Stimulated activated CD4-positive, alpha-beta T cell treated with anti-CD3 and anti-CD28 coated beads, Interleukin-1b, Interleukin-23, amount 100 ng/mL, for 4 hours (primary cell): ENCODE measurements at regions not wholly inside any gene's neighbourhood (a gene's known extent, or its start where the extent isn't known, plus 50 kb on each side); places are given as distances from the start of the nearest gene placed in this dataset.
A peak's percentile ranks its signal among the peaks of the same experiment; 100 is the strongest.

ENCODE experiments used
- DNase-seq, 2 donors: peaks; one replicate each; pipeline ENCODE4 v3.0.0-alpha.2; 2020; ENCODE audit warnings: low read depth in 2 of 2

DNA sequence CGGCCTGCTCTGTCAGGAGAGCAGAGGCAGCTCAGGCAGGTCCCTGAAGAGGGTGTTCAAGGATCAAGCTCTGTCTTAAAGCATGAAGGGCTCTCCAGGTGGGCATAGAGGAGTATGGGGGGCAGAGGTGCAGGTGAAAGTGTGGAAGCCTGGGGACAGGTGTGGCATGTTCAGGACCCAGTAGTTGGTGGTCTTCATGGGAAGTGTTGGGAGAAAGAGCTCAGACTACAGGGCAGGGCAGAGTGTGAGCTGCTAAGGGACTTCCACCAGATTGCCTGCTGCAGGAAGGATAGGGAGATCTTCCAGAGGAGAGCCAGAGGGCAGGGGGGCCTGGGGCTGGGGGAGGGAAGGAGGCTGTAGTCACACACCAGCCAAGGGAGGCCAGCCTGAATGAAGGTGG lies 156.5 kb upstream of the GDF10 start:
- DNase-seq = no peak

DNA sequence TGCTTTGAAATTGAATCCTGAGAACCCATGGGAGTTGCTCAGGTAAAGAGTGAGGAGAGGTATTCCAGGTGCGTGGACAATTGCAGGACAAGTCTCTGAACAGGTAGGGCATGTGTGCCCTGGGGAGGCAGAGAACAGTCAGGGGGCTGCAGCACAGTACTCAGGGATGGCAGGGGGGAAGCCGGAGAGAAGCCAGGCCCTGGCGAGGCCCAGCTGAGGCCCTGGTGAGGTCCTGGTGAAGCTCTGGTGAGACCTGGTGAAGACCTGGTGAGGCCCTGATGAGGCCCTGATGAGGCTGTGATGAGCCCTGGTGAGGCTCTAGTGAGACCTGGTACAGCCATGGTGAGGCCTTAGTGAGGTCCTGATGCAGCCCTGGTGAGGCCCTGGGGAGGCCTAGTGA lies 155.5 kb upstream of the GDF10 start:
- no peak for DNase-seq

DNA sequence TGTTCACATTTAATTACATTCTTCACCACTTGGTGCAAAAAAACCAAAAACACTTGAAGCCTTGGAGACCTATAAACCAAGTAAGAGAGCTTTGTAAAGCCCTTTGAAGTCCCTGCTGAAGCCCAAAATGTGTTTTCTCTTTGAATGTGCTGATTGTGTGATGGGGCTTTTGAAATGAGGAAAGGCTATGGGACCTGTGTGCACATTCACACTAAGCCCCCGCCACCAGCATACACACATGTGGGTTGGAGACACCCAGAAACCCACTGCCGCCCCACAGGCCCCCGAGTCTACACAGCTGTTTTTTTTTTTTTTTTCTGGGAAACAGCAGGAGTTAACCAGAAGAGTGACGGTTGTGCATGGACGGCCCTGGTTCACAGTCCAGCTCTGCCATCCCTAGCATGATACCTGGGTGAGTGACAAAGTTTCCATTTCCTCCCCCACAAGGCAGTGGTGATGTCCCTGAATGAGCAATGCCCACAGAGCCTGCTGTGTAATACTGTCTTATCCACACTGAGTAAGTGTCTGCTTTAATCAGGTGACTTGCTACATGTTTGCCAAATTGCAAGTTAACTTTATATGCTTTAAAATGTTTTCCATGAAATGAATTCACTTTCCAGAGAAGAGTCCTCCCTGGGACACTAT lies 154.6 kb upstream of the GDF10 start:
- no peak for DNase-seq

- DNase-seq = no peak
Measured at GRCh38 chr10:47146572-47146971, 153.4 kb upstream of the GDF10 start.

GRCh38 chr10:47147186-47147585 lies 152.8 kb upstream of the GDF10 start:
- no peak for DNase-seq

DNA sequence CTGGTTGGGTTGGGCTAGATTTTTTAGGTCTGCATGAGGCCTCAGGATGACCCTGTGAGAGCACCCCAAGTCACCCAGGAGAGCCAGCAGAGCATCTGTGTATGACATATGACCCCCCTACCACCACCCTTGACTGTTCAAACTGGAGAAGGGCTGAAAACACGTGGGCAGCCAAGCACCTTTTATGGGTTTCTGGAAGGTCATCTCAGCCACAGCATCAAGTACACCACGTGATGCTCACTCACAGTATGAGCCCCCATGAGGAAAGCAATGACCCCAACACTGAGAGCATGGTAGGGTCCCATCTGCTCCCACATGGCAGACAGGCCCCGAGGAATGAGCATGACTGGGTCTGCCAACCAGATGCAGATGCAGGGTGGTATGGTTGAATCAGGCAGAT lies 149.4 kb upstream of the GDF10 start:
- no peak for DNase-seq

- DNase-seq = no peak
Measured at GRCh38 chr10:47151920-47152319, 148.1 kb upstream of the GDF10 start.

GRCh38 chr10:47152861-47153349 lies 147.1 kb upstream of the GDF10 start:
- DNase-seq = no peak

DNA sequence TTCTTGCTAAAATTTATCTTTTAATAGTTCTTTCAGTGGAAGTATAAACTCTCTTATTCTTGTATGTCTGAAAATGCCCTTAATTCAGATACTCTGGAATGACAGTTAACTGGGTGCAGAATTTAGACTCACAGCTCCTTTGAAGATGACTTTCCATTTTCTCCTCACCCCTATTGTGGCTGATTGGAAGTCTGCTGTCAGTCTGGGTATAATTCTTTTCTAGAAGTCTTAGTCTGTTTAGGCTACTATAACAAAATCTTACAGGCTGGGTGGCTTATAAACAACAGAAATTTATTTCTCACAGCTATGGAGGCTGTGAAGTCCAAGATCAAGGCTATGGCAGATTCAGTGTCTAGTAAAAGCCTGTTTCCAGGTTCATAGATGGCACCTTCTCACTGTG lies 145.2 kb upstream of the GDF10 start:
- no peak for DNase-seq

- no peak for DNase-seq
Measured at GRCh38 chr10:47156873-47157272, 143.1 kb upstream of the GDF10 start.

DNA sequence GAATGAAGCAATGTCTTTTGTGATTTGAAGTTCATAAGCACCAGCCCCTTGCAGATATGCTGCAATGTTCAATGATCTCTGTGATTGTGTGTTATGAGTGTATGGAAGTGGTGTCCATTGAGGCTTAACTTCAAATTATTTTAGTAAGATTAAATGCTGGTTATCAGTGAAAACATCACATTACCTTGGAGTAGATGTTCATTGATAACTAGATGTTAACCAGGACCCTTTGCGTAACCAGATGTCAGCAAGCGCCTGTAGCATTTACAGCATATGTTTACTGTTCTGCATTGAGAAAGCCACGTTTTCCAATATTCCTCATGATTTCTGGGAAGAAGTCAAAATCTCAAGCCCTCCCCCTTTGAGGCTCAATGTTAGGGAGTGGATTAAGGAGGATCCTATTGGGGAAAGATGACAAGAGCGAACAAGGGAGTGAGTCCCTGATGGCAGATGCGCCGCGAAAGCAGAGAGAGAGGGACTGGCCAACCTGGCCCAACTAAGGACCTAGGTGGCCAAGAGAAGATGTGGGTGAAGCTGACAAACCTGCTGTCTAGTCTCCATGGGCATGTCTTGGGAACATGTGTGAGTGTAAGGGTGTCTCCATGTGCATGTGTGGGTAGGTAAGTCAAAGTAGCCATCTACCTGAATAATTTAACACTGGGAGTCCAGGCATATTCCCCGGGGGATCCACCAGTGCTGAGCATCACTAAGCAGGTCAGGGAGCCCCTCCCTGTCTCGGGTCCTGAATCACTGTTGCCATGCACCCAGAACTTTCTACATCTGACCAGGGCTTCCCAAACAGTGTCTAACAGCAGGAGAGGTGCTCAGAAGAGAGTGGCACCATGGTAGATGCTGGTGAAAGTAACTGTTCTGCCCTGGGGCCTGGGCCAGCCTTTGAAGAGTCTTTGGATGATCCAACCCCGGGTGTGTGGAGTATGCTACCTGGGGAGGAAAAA lies 141.6 kb upstream of the GDF10 start:
- DNase-seq = no peak

- no peak for DNase-seq
Measured at GRCh38 chr10:47159361-47160260, 140.4 kb upstream of the GDF10 start.

- no peak for DNase-seq
Measured at GRCh38 chr10:47160261-47160908, 139.6 kb upstream of the GDF10 start.

- no peak for DNase-seq
Measured at GRCh38 chr10:47160967-47161366, 139.0 kb upstream of the GDF10 start.

DNA sequence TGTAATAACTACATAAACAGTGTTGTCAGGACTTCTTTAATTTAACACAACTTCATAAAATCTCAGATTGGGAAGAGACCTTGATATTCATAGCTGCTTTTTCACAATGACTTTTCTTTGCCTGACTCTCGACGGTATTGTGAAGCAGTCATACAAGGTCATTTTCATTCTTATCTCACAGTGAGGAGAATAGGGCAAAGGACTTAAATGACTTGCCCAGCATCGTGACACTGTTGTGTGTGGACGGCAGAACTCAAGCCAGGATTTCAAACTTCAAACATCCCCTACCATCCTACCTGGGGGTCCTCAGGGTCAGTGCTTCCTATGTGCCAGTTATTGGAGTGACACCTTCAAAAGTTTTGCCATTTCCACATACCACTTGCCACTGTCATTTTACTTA lies 138.5 kb upstream of the GDF10 start:
- DNase-seq = no peak

GRCh38 chr10:47164126-47164799 lies 135.7 kb upstream of the GDF10 start:
- no peak for DNase-seq

GRCh38 chr10:47164800-47165128 lies 135.2 kb upstream of the GDF10 start:
- no peak for DNase-seq

DNA sequence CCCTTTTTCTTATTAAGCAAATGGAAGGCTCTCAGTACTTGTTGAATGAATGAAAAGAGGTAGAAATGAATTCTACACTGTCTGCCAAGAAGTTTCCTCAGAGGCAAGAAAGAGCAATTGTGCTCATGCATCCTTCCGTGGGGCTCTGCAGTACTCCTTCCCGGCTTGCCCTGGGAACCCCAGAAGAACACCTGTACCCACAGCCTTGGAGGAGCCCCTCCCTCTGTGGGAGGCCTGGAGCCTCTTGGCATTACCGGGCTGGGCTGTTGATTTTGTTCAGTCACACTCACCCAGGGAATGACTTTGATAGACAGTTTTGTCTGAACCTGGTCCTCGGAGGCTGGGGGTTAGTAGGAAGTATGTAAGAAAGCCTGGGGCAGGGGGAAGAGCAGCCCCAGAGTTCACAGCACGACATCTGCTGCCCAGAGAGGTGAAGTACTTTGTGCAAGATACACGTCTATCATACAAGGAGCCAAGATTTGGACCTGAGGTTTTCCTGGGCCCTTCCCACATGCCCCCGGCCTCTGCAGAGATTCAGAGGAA lies 134.8 kb upstream of the GDF10 start:
- peak in 1 of 2 donors; percentile 5 for DNase-seq

GRCh38 chr10:47165711-47166404 lies 134.1 kb upstream of the GDF10 start:
- DNase-seq = peak; percentile 12 to 24

- no peak for DNase-seq
Measured at GRCh38 chr10:47166405-47166777, 133.6 kb upstream of the GDF10 start.
